H4 (cell line): ENCODE measurements at regions not wholly inside any gene's neighbourhood (a gene's known extent, or its start where the extent isn't known, plus 50 kb on each side); places are given as distances from the start of the nearest gene placed in this dataset.

Experiments used
- DNase-seq: peaks from one replicate; pipeline ENCODE4 v3.0.0-alpha.2; 2015; ENCODE audit warnings: low spot score

- DNase-seq: no peak
Observed at GRCh38 chr17:33352526-33352925, 59.4 kb upstream of the ASIC2 start.

- DNase-seq: no peak
Observed at GRCh38 chr17:33356266-33356665, 63.2 kb upstream of the ASIC2 start.

- no peak for DNase-seq
Observed at GRCh38 chr17:33363475-33363874, 70.4 kb upstream of the ASIC2 start.

GRCh38 chr17:33366960-33367359, 73.9 kb upstream of the ASIC2 start:
- DNase-seq: no peak

GRCh38 chr17:33369149-33369548, 76.1 kb upstream of the ASIC2 start:
- DNase-seq: no peak

GRCh38 chr17:33369876-33370275, 76.8 kb upstream of the ASIC2 start:
- DNase-seq: no peak

- DNase-seq: no peak
Observed at GRCh38 chr17:33370401-33370800, 77.3 kb upstream of the ASIC2 start.

GRCh38 chr17:33371377-33371776, 78.3 kb upstream of the ASIC2 start:
- no peak for DNase-seq

GRCh38 chr17:33373273-33373672, 80.2 kb upstream of the ASIC2 start:
- DNase-seq: no peak

- DNase-seq: no peak
Observed at GRCh38 chr17:33375103-33375502, 82.0 kb upstream of the ASIC2 start.

- DNase-seq: no peak
Observed at GRCh38 chr17:33375783-33376182, 82.7 kb upstream of the ASIC2 start.

- DNase-seq: no peak
Observed at GRCh38 chr17:33377837-33378595, 84.9 kb upstream of the ASIC2 start.

GRCh38 chr17:33381201-33381600, 88.1 kb upstream of the ASIC2 start:
- DNase-seq: no peak

GRCh38 chr17:33383488-33384023, 90.5 kb upstream of the ASIC2 start:
- no peak for DNase-seq

GRCh38 chr17:33385133-33385532, 92.0 kb upstream of the ASIC2 start:
- no peak for DNase-seq

GRCh38 chr17:33385713-33386112, 92.6 kb upstream of the ASIC2 start:
- no peak for DNase-seq

- DNase-seq: no peak
Observed at GRCh38 chr17:33387406-33387805, 94.3 kb upstream of the ASIC2 start.

- no peak for DNase-seq
Observed at GRCh38 chr17:33389504-33390135, 96.5 kb upstream of the ASIC2 start.

- DNase-seq: no peak
Observed at GRCh38 chr17:33390479-33391176, 97.5 kb upstream of the ASIC2 start.

- no peak for DNase-seq
Observed at GRCh38 chr17:33396818-33397217, 103.7 kb upstream of the ASIC2 start.

- DNase-seq: no peak
Observed at GRCh38 chr17:33398386-33398785, 105.3 kb upstream of the ASIC2 start.

GRCh38 chr17:33401249-33401648, 108.2 kb upstream of the ASIC2 start:
- DNase-seq: no peak

GRCh38 chr17:33403194-33403593, 110.1 kb upstream of the ASIC2 start:
- DNase-seq: no peak
